ENCODE measurements at regions not wholly inside any gene's neighbourhood (a gene's known extent, or its start where the extent isn't known, plus 50 kb on each side); places are given as distances from the start of the nearest gene placed in this dataset.

DNA sequence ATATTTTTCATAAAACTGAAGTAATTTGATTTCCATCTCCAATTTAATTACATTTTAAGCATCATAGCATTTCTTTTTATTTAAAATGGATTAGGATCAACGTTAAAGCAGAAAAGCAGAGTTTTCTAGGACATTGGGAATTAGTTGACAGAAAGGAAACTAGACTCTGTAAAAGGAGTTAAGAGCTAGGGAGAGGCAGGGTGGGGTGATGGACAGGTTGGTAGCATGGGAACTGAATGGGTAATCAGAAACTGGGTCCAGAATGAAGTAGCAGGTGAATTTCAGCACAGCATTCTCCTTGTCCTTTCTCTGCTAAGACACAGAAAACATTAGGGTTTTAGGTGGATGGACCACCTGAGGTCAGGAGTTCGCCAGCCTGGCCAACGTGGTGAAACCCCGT lies 97.6 kb downstream of the ANAPC4 start:
- TF ChIP-seq, protein P1, sequence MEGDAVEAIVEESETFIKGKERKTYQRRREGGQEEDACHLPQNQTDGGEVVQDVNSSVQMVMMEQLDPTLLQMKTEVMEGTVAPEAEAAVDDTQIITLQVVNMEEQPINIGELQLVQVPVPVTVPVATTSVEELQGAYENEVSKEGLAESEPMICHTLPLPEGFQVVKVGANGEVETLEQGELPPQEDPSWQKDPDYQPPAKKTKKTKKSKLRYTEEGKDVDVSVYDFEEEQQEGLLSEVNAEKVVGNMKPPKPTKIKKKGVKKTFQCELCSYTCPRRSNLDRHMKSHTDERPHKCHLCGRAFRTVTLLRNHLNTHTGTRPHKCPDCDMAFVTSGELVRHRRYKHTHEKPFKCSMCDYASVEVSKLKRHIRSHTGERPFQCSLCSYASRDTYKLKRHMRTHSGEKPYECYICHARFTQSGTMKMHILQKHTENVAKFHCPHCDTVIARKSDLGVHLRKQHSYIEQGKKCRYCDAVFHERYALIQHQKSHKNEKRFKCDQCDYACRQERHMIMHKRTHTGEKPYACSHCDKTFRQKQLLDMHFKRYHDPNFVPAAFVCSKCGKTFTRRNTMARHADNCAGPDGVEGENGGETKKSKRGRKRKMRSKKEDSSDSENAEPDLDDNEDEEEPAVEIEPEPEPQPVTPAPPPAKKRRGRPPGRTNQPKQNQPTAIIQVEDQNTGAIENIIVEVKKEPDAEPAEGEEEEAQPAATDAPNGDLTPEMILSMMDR (IDR thresholded peaks at IDR 0.05; ENCODE audit: insufficient read depth, low read depth, low read length, missing control alignments) = no peak
- DNase-seq (ENCODE audit: low read depth) = no peak
- no peak overlapping the region for H3K4me3 ChIP-seq (ENCODE audit: low read length)

DNA sequence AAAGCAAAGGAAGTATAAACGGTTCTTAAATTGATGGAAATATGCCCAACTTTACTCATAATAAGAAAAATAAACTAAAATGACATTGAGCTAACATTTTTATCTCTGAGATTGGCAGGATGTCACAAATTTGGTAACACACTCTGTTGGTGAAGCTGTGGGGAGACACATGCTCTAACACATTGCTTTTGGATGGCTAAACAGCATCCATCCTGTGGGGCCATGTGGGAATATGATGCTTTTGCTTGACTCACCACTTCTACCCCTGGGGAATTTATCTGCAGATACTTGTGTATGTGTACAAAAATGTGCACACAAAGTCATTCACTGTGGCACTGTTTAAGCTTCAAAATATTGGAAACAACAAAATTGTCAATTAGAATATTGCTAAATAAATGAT lies 100.2 kb downstream of the ANAPC4 start:
- DNase-seq (ENCODE audit: low read depth) = no peak
- no peak overlapping the region for H3K4me3 ChIP-seq (ENCODE audit: low read length)
- TF ChIP-seq, protein P1 (IDR thresholded peaks at IDR 0.05; ENCODE audit: insufficient read depth, low read depth, low read length, missing control alignments) = no peak

DNA sequence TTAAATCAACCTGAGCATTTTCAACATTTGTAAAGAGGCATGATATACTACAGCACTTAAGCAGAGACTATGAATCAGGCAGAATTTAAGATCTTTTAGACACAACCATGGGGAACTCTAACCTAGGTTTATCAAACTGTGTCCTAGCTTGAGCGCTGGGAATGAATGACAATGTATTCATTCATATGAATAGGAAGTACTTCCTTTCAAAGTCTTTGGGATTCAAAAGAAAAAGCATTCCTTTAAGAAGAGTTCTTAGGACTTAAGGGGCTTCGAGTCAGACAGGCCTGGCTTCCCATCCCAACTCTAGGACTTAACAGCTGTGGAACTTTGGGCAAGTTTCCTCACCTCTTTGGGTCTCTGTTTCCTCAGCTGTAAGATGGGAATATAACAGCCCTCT lies 104.6 kb downstream of the ANAPC4 start:
- DNase-seq (ENCODE audit: low read depth) = no peak
- no peak overlapping the region for H3K4me3 ChIP-seq (ENCODE audit: low read length)
- TF ChIP-seq, protein P1 (IDR thresholded peaks at IDR 0.05; ENCODE audit: insufficient read depth, low read depth, low read length, missing control alignments) = no peak

DNA sequence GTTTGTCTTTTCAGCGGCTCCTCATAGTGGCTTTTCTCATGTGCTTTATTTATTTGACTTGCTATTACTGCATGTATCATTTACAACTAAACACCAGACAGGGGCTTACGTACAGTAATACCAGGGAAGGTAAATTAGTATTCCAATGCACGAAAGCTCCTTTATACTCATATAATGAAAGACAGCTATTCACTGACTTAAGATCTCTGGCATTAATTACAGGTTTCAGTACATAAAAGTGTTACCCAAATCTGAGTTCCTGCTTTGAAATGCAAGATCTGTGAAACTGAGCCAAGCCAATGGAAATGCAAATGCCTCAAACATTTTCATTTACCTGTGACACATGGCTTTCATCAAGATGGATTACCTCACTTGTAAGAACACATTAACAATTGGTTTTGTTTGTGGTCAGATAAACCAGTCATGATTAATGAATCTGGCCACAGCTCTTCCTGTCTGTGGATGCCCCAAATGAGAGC lies 107.2 kb downstream of the ANAPC4 start:
- TF ChIP-seq, protein P1 (IDR thresholded peaks at IDR 0.05; ENCODE audit: insufficient read depth, low read depth, low read length, missing control alignments) = no peak
- no peak overlapping the region for H3K4me3 ChIP-seq (ENCODE audit: low read length)
- DNase-seq (ENCODE audit: low read depth) = peak; percentile 80

DNA sequence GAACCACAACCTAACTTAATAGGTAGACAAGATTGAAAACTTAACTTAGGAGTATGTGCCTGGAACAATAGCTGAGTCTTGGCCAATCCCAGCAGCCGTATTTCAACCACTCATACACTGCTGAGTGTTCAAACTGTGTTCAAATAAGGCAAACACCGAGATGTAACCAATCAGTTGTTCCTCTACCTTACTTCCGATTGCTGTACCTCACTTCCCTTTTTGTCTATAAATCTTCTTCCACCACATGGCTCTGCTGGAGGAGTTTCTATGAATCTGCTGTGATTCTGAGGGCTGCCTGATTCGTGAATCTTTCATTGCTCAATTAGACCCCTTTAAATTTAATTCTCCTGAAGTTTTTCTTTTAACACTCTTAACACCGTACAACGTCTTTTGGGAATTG lies 108.0 kb downstream of the ANAPC4 start:
- TF ChIP-seq, protein P1 (IDR thresholded peaks at IDR 0.05; ENCODE audit: insufficient read depth, low read depth, low read length, missing control alignments) = no peak
- DNase-seq (ENCODE audit: low read depth) = no peak
- H3K4me3 ChIP-seq (ENCODE audit: low read length) = no peak overlapping the region

DNA sequence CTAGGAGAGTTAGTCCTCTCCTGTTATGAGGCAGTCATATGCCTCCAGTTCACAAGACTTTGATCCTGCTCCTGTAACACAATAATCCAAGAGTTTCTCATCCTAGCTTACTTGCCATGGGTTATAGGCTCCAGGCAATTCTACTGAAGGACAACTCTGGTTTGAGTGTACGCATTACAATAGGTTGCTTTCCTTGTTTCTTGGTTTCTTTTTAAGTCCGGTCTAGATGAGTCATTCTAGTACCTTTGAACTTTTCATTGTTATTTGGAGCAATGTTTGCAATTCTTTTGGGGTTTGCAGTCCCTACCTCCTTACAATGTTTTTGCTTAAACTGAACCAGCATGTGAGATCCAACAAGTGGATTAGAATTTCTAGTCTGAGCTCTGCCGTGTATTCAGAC lies 109.1 kb downstream of the ANAPC4 start:
- no peak overlapping the region for H3K4me3 ChIP-seq (ENCODE audit: low read length)
- DNase-seq (ENCODE audit: low read depth) = peak; percentile 37
- TF ChIP-seq, protein P1 (IDR thresholded peaks at IDR 0.05; ENCODE audit: insufficient read depth, low read depth, low read length, missing control alignments) = no peak

DNA sequence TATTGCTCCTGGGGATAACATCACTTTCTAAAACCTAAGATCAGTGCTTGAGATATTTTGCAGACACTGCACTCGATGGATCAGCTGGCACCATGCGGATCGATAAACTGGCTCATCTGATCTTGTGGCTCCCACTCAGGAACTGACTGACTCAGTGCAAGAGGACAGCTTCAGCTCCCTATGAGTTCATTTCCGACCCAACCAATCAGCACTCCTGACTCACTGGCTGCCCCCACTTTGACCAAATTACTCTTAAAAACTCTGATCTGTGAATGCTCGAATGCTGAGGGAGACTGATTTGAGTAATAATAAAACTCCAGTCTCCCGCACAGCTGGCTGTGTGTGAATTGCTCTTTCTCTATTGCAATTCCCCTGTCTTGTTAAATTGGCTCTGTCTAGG lies 110.1 kb downstream of the ANAPC4 start:
- TF ChIP-seq, protein P1 (IDR thresholded peaks at IDR 0.05; ENCODE audit: insufficient read depth, low read depth, low read length, missing control alignments) = no peak
- H3K4me3 ChIP-seq (ENCODE audit: low read length) = no peak overlapping the region
- DNase-seq (ENCODE audit: low read depth) = no peak
